DND-41 (cell line): ENCODE measurements at regions not wholly inside any gene's neighbourhood (a gene's known extent, or its start where the extent isn't known, plus 50 kb on each side); places are given as distances from the start of the nearest gene placed in this dataset.

Source experiments
- ATAC-seq: fragments of 200-7000 bp; cut with Tn5 transposase; 3 replicates; pipeline ENCODE4 v1.9.1; 2021; ENCODE audit warnings: low read depth; ENCODE audit not compliant: insufficient read depth
- DNase-seq: peaks from one replicate; pipeline ENCODE4 v3.0.0-alpha.2; 2020
- H2AFZ ChIP-seq: 2 replicates; pipeline ENCODE4 v1.6.0; 2012; ENCODE audit warnings: low read depth, low read length
- H3K27ac ChIP-seq: 2 replicates; pipeline ENCODE4 v1.5.1; 2012; ENCODE audit warnings: low read length, inconsistent platforms
- H3K27me3 ChIP-seq: fragments of 200-600 bp; sonication (generic); 2 replicates; pipeline ENCODE4 v1.6.0; 2012; ENCODE audit warnings: low read length, mild to moderate bottlenecking, inconsistent platforms; ENCODE audit not compliant: insufficient read depth, poor library complexity
- H3K36me3 ChIP-seq: 2 replicates; pipeline ENCODE4 v1.5.1; 2012; ENCODE audit warnings: low read length, inconsistent platforms; ENCODE audit not compliant: insufficient read depth
- H3K4me1 ChIP-seq: 2 replicates; pipeline ENCODE4 v1.5.1; 2012; ENCODE audit warnings: mild to moderate bottlenecking, low read length; ENCODE audit not compliant: insufficient read depth
- H3K4me2 ChIP-seq: 2 replicates; pipeline ENCODE4 v1.6.0; 2012; ENCODE audit warnings: mild to moderate bottlenecking, moderate library complexity, low read length, inconsistent platforms; ENCODE audit not compliant: insufficient read depth
- H3K4me3 ChIP-seq, 2 experiments: fragments of 200-600 bp in 1 of 2; shearing (Covaris generic) in 1 of 2; 2 replicates each; pipeline ENCODE4 v1.5.1; 2012 to 2016; ENCODE audit warnings: inconsistent platforms in 2 of 2, low read length in 2 of 2, mild to moderate bottlenecking in 2 of 2, low read depth in 1 of 2, moderate library complexity in 1 of 2
- H3K79me2 ChIP-seq: 2 replicates; pipeline ENCODE4 v1.6.0; 2012; ENCODE audit warnings: low read length, inconsistent platforms; ENCODE audit not compliant: insufficient read depth
- H3K9ac ChIP-seq: 2 replicates; pipeline ENCODE4 v1.6.0; 2012; ENCODE audit warnings: low read depth, mild to moderate bottlenecking, inconsistent platforms, low read length, moderate library complexity
- H3K9me3 ChIP-seq: 2 replicates; pipeline ENCODE4 v1.5.1; 2012; ENCODE audit warnings: low read length, moderate library complexity, mild to moderate bottlenecking, inconsistent platforms; ENCODE audit not compliant: insufficient read depth, severe bottlenecking
- H4K20me1 ChIP-seq: 2 replicates; pipeline ENCODE4 v1.6.0; 2012; ENCODE audit warnings: low read length; ENCODE audit not compliant: insufficient read depth
- CTCF ChIP-seq: IDR thresholded peaks from 2 replicates; pipeline ENCODE4 v1.5.1; 2012; ENCODE audit warnings: borderline replicate concordance, low read length, moderate library complexity, mild to moderate bottlenecking; ENCODE audit not compliant: poor library complexity, severe bottlenecking; ENCODE audit errors: extremely low read depth
- EZH2 ChIP-seq: IDR thresholded peaks from 3 replicates; pipeline ENCODE4 v1.6.1; 2012; ENCODE audit warnings: borderline replicate concordance, low read depth, mild to moderate bottlenecking, moderate library complexity, low read length, inconsistent platforms; ENCODE audit not compliant: severe bottlenecking

- H3K27ac ChIP-seq: no peak overlapping the region
- H3K9ac ChIP-seq: no peak overlapping the region
- H3K9me3 ChIP-seq: no peaks in the 10 kb centered on the region
- H3K4me1 ChIP-seq: no peaks in the 10 kb centered on the region
- TF ChIP-seq CTCF: no peak
- TF ChIP-seq EZH2: no peak
- no peaks in the 10 kb centered on the region for H3K27me3 ChIP-seq
- H4K20me1 ChIP-seq: no peaks in the 10 kb centered on the region
- no peak overlapping the region for H3K4me2 ChIP-seq
- no peak overlapping the region for H2AFZ ChIP-seq
- ATAC-seq: no peak
- DNase-seq: no peak
- no peaks in the 10 kb centered on the region for H3K36me3 ChIP-seq
- no peaks in the 10 kb centered on the region for H3K79me2 ChIP-seq
- H3K4me3 ChIP-seq: no peak overlapping the region
Observed at GRCh38 chr1:221431961-221432360, 309.9 kb downstream of the DUSP10 start.

DNA sequence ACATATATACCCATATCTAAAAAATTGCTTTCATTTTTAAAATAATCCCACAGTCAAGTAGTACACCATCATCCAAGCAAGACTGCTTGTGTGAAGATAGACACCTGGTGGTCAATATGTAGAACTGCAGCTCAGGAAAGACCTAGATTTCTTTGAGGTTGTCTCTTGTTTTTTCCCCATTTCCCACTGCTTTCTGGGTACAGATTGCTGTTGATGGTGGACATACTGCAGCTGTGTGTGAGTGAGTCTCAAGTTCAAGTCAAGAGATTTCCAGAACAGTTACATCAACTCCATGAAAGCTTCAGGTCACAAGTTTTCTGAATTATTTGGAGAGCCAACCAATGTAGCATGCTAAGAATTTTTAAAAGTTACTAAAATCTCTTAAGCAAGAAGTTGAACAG, 306.4 kb downstream of the DUSP10 start:
- H2AFZ ChIP-seq: no peak overlapping the region
- no peak for DNase-seq
- H3K79me2 ChIP-seq: no peaks in the 10 kb centered on the region
- H3K27ac ChIP-seq: no peak overlapping the region
- H3K4me2 ChIP-seq: no peak overlapping the region
- H3K4me1 ChIP-seq: no peaks in the 10 kb centered on the region
- no peaks in the 10 kb centered on the region for H3K36me3 ChIP-seq
- no peaks in the 10 kb centered on the region for H3K27me3 ChIP-seq
- no peak overlapping the region for H3K9ac ChIP-seq
- H4K20me1 ChIP-seq: no peaks in the 10 kb centered on the region
- no peak overlapping the region for H3K4me3 ChIP-seq
- no peaks in the 10 kb centered on the region for H3K9me3 ChIP-seq
- peak; percentile 83 for ATAC-seq
- TF ChIP-seq EZH2: no peak
- peak; percentile 93 for TF ChIP-seq CTCF

GRCh38 chr1:221437171-221437570, 304.7 kb downstream of the DUSP10 start:
- TF ChIP-seq EZH2 (no peak), CTCF (no peak)
- Histone ChIP-seq H3K9me3 (no peaks in the 10 kb centered on the region), H3K9ac (no peak overlapping the region), H2AFZ (no peak overlapping the region), H3K27me3 (no peaks in the 10 kb centered on the region), H3K4me2 (no peak overlapping the region), H3K36me3 (no peaks in the 10 kb centered on the region), H4K20me1 (no peaks in the 10 kb centered on the region), H3K4me3 (no peak overlapping the region), H3K27ac (no peak overlapping the region), H3K4me1 (no peaks in the 10 kb centered on the region), H3K79me2 (no peaks in the 10 kb centered on the region)
- DNase-seq (no peak), ATAC-seq (no peak)

GRCh38 chr1:221437926-221438325, 304.0 kb downstream of the DUSP10 start:
- H3K4me3 ChIP-seq: no peak overlapping the region
- no peak for TF ChIP-seq CTCF
- ATAC-seq: no peak
- no peaks in the 10 kb centered on the region for H3K79me2 ChIP-seq
- H3K36me3 ChIP-seq: no peaks in the 10 kb centered on the region
- no peaks in the 10 kb centered on the region for H3K4me1 ChIP-seq
- H3K27me3 ChIP-seq: no peaks in the 10 kb centered on the region
- no peak overlapping the region for H3K27ac ChIP-seq
- H3K9ac ChIP-seq: no peak overlapping the region
- H3K9me3 ChIP-seq: no peaks in the 10 kb centered on the region
- no peak for DNase-seq
- no peaks in the 10 kb centered on the region for H4K20me1 ChIP-seq
- no peak overlapping the region for H3K4me2 ChIP-seq
- no peak overlapping the region for H2AFZ ChIP-seq
